ENCODE measurements at regions not wholly inside any gene's neighbourhood (a gene's known extent, or its start where the extent isn't known, plus 50 kb on each side); places are given as distances from the start of the nearest gene placed in this dataset.

DNA sequence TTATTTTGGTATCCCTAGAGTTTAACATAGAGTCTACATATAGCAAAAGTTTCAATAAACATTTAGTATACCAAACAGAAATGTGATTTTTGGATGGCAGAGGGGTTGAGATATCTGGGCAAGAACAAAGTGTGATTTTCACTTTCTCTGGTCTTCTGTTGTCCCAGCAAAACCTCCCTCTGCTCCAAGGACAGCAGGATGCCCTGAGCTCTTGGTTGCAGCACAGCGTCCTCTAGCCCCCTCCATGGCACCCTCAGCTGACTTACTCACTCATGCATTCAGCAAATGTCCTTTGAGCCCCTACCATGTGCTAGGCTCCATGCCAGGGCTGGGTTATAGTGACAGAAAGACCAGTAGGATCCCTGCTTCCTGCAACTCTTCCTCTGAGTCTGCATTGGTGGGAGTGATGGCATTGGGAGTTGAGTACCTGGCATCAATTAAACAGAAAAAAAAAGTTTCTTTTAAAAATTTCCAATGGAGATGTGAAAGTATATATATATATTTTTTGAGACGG, 104.8 kb upstream of the UBL3 start:
- DNase-seq (ENCODE audit: low read depth in 2 of 2): no peak

DNA sequence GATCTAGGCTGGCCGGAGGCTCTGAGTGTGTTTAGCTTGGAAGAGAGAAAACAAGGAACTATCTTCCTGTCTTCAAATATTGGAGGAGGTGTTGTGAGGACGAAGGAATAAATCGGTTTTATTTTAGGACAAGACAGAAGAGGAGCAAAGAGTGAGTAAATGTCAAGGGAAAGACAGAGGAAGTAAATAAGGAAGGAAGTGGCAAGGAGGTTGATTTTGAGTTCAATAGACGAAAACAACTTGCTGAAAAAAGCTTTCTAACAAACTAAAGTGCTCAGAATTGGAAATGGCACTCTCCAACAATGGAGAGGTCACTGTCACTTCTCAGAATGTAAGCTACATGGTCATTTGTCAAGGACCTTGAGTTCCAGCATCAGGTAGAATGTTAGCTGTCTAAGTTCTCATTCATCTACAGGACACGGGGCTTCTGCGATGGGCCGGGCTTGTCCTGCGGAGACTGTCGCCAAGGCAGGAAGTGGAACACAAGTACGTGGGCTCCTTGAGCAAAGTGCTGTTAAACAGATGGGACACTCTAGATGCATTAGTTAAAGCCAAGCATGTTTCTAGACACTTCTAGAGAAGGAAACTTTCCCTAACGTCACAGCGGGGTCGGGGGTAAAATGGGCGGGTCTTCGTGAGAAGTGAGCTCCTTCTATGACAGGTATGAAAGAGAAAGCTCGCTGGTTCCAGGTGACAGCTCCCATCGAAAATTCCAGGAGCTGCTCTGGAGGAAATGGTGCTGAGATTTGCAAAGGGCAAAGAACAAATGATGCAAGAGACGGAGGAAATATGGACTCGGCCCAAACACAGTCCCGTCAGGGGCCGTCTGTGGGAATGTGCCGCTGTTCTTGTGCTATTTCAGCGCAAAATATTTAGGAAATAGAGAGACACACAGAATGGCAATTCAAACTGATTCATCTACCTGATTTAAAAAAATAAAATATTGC, 103.9 kb upstream of the UBL3 start:
- no peak for DNase-seq (ENCODE audit: low read depth in 2 of 2)

DNA sequence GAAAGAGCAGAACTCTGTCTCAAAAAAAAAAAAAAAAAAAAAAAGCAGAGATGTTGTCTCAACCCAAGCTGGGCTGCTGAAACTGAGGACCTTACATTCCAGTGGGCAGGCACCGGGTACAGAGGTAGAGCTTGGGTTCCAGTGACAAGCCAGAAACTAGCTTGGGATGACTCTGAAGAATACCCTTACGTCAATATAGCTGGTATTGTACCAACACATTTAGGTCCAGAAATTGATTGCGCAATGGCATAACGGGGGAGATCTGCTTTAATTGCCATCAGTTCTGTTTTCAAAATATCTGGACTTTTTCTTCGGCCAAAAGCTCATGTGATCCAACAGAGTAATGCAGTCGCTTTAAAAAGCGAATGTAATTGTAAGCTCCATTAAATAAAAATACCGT, 103.1 kb upstream of the UBL3 start:
- no peak for DNase-seq (ENCODE audit: low read depth in 2 of 2)

DNA sequence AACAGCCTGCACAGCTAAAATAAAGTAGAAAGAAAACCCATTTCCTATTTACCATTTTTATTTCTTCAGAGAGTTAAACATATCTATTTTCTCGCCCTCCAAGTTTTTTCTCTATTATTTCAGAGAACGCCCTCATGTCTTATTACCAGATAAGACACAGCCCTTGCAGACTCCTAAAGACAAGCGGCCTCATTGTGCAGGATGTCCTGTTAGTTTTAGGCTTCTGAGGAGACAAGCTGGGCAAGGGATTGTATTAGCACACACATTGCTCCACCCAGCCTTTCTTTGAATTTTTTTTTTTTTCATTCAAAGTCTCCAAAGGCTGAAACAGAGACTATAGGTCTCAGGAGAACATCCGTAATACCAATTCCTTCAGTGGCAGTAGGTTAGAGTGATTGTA, 101.8 kb upstream of the UBL3 start:
- DNase-seq (ENCODE audit: low read depth in 2 of 2): no peak

DNA sequence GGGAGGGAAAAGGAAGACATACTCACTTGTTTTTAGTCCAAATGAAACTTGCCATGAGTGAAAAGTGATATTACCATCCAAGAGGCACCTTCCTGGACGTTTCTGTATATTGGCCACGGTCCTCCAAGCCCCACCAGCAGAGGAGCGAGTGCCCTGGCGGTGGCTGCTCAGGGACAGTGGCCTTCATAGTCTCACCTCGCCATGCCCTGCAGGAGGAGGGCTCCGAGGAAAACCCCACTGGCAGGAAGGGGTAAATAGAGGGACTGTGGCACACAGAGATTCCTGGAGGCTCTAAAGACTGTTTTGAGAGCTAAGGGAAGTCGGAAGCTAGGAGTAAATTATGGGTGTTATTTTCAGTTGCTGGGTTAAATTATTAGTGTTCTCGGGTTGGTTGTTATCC, 98.4 kb upstream of the UBL3 start:
- DNase-seq (ENCODE audit: low read depth in 2 of 2): no peak

DNA sequence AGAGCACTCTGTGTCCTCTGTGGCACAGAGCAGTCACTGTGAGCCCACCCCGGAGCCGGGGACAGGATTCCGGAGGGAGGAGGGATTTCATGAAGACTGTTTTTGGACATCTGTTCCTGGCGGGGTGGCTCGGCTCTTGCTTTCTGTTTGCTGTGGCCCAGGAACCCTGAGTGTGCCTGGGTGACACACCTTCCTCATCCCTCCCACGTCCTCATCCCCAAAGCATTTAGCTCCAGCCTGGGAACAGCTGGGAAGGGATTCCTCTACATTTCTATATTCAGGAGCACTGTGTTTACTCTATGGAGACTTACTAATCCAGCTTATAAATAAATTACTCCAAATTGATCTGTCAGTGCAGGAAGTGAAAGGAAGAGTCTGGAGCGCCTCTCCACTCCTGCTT, 97.8 kb upstream of the UBL3 start:
- no peak for DNase-seq (ENCODE audit: low read depth in 2 of 2)

DNA sequence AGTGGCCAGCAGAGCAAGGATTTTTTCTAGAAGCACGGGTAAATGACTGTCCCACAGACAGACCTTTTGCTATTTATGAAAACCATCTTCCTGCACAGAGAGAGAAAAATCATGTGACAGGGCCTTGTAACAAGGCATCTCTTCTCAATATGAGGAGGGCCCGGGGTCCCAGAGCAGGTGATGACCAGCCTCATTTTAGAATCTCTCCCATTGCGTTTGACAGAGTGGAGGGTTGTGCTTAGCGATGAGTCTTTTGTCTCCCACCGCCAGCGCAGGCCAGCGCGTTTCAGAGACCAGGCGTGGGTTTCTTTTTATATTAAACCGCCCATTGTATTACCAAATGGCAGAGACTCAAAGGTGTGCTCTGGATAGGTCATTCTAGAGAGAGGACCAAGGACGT, 97.4 kb upstream of the UBL3 start:
- no peak for DNase-seq (ENCODE audit: low read depth in 2 of 2)

DNA sequence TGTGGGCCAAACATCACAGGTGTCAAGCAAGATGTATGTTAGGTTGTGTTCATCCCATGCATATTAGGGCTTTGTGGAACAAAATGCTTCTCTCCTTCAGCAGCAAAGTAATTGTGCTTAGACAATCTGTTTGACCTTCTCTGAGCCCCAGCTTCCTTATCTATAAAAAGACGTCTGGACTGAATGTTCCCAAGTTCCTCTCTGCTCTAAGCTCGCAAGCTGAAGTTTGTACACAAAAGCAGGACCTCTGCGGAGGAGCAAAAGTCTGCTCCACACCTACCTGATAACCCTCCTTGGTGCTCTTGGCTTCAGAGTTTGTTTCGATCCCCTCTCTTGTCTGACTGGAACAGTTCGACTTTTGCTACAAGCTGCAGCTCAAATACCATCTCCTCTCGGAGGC, 95.7 kb upstream of the UBL3 start:
- DNase-seq (ENCODE audit: low read depth in 2 of 2): no peak

DNA sequence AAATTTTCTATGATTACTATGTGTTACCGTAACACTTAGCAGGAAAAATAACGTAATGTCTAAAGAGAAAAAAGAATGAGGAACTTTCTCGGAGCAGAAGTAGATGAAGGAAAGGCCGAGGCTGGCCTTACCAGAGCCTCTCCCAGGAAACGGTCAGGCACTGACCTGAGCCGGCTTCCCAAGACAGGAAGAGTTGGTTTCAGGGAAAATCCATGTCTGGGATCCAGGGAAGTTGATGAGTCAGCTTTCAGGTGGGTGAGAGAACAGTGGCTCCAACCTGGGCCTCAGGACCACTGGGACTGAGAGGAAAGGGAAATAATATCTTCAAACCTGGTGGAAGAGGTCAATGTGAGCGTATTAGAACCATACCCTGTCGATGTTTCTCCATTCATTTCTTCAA, 93.3 kb upstream of the UBL3 start:
- no peak for DNase-seq (ENCODE audit: low read depth in 2 of 2)

DNA sequence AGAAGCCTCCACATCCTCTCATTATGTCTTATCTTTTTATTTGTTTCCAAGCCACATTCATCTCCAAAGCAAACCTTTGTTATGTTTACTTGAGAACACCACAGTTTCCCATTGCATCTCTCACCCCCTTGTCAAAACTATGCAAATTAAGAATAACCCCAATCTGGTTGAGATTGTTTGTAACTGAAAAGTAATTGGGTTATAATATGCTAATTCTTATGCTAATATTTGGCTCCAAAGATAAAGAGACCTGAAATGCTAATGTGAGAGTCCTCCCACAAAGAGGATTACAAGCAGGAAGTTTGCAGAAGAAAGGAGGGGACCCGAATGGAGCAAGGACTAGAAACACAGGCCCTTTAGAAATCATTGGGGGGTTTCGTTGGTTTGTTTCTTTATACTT, 92.9 kb upstream of the UBL3 start:
- DNase-seq (ENCODE audit: low read depth in 2 of 2): no peak

DNA sequence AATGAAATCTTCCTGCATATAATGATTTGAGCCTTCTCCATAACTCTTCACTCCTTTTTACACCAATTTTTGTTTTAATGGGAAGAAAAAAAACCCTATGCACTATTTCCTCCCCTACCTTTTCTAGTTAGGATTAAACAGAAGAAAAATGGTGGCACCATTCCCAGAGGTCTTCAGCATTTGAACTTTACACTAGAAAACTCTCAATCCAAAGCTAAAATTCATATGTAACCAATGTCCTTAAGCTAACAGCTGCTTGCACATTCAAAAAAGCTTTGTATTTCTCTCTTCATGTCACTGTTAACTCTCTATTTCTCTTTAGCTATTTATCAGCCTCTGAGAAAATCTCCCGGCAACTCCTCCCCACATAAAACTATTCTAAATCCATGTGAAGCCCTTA, 90.3 kb upstream of the UBL3 start:
- no peak for DNase-seq (ENCODE audit: low read depth in 2 of 2)

DNA sequence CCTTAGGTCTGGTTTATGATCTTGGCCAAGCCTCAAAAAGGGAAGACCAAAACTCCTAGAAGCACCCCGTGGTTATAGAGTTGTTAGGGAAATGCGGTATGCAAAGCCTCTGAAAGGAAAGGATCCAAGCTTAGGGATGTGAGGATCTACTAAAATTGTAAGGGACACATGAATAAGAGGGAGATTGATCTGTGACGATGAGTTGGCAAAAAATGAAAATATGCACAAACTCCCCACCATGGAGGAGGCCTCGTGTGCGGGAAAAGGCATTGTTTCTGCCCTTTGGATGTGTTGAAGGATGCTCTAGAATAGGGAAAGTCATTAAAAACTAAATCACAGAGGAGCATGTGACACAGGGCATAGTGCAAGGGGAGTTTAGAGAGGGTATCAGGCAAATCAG, 88.7 kb upstream of the UBL3 start:
- no peak for DNase-seq (ENCODE audit: low read depth in 2 of 2)

DNA sequence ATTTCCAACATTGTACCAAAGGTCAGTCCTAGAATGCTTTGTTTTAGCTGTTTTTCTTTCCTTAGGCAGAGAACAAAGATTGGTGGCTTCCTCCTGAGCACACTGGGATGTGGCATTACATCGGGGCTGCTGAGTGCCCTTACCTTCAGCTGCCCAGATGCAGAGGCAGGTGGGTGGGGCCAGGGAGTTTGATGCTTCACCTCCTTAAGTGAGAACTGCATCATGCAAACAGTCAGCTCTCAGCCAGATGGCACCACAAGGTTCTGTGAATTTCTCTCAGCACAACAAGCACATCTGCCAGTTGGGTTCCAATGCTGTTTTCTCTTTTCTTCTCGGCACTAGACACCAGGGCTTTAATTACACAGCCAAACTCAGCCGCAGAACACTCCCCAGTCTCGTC, 87.4 kb upstream of the UBL3 start:
- DNase-seq (ENCODE audit: low read depth in 2 of 2): no peak

DNA sequence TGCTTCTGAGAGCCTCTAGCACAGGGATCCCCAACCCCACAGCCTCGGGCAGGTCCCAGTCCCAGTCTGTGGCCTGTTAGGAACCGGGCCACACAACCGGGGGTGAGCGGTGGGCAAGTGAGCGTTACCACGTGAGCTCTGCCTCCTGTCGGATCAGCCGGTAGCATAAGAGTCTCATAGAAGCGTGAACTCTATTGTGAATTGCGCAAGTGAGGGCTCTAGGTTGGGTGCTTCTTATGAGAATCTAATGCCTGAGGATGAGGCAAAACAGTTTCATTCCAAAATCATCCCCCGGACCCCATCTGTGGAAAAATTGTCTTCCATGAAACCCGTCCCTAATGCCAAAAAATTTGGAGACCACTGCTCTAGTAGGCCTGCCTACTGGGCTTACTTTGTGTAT, 87.0 kb upstream of the UBL3 start:
- DNase-seq (ENCODE audit: low read depth in 2 of 2): no peak

DNA sequence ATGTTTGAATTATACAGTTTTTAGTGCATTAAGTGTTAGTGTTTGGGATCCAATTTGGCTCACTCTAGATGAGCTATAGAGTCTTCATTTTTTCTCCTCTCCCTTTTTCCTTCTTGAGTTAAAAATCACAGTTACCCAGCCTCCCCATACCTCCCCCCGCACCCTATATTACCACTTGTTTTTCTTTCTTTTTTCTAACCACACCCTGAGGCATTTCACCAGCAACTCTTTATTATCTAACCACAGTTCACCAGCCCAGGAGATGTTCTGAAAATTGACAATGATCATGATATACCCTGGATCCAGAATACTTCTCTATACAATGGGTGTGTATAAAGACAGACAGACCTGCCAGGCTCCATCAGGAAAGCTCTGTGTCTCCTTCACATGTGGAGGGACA, 86.5 kb upstream of the UBL3 start:
- DNase-seq (ENCODE audit: low read depth in 2 of 2): no peak

DNA sequence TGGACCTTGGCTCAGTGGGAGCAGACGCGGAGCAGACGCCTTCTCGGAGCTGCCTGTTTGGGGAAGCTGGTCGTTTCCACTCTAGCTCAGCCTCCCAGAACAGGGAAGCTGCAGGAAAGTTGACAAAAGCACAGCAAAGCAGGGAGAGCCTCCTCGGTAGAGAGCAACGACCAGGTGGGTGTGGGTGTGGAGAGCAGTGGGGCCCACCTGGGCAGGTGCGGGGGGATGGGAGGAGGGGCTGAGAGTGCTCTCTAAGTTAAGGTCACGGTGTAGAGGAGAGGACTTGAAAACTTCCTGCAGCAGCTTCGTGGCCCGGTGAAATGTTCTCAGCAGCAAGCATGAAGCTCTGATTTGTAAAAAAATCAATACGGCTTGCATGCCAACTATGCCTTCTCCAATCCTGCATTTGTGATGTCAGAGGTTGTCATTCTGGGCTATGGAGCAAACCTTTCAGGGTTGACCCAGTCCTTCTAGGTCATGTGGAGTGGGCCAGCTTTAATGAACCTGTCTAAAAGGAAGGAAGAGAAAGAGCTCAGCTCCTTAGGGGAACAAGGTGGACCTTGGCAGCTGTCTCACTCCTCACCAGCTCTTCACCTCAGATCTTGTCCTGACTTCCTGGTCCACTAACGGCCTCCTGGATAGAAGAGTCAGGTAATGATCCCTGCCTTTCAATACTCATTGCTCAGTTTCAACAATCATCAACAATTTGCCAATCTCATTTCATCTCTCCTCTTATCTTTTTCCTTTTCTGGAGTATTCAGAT, 85.8 kb upstream of the UBL3 start:
- DNase-seq (ENCODE audit: low read depth in 2 of 2): no peak

DNA sequence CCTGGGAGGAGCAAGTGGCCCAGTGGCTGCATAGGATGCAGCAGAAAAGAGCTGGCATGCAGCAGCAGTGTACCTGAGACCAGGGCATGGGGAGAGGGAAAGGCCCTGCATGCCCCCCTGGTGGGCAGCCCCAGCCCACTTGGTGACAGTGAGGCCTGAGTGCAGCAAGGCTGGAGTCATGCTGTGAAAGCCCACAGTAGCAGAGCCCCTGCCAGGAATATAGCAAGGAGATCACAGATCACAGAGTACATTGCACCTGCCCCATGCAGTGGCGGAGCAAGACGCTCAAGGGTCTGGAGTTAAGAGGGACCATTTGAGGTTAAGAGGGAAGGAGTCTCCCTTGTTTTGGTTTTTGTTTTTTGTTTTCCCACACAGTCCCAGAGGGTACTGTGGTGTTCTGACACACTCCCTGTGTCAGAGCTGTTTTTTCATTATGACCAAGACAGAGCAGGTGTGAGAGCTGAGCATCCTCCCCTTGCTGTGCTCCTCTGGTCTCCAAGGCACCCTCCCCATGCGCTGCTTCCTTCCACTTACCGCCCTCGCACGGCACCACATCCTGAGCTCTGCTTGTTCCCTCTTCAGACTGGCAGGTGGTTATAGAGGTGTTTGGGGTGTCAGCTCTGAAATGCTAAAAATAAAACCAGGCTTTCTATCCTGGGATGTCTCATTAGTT, 85.0 kb upstream of the UBL3 start:
- DNase-seq (ENCODE audit: low read depth in 2 of 2): peak; percentile 67 to 71

DNA sequence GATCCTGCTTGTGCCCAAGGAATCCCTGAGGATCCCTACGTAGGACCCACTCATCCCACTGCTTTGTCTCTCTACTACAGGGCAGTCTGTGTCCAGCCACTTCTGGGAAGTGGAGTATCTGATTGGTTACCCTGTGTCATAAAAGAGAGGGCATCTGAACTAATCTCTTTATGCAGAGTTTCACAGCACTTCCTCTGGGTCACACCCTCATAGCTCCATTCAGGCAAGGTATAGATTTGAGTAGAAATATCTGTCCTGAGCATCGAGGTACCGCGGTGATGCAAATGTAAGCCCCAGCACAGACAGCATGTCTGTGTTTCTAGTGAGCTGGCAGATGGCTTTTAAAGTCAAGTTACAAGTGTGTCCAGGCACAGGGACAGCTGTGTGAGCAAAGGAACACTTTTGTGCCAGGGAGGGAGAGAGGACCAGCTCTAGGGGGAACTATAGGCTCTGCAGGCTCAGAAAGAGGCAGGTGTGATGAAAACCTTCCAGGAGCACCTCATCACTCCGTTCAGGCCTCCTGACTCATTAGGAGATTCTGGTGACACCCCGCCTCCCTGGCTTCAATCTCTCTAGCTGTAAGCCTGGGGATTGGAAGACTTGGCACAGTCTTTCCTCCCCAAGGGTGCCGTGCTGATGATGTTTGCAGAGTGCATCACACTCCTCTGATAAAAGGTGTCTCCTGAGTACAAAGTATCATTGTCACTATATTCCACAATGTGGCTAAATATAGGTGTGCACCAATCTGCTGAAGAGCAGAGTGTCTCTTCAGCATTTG, 84.3 kb upstream of the UBL3 start:
- DNase-seq (ENCODE audit: low read depth in 2 of 2): peak in 1 of 2 donors; percentile 18

DNA sequence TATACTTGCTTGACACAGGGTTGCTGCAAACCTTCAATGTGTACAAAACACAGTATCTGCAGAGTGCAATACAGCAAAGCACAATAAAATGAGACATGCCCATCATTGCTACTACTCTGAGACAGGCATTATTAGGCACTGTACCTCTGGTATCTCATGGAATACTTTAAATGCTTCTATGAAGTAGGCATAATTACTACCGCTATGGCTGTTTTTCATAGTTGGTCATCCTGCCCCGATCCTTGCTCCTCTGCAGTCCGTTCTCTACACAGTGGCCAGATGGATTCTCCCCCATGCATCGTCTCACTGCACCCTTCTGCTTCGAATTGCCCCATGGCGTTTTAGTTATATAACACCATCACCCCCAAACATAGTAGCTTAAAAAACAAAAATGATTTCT, 83.0 kb upstream of the UBL3 start:
- DNase-seq (ENCODE audit: low read depth in 2 of 2): no peak

DNA sequence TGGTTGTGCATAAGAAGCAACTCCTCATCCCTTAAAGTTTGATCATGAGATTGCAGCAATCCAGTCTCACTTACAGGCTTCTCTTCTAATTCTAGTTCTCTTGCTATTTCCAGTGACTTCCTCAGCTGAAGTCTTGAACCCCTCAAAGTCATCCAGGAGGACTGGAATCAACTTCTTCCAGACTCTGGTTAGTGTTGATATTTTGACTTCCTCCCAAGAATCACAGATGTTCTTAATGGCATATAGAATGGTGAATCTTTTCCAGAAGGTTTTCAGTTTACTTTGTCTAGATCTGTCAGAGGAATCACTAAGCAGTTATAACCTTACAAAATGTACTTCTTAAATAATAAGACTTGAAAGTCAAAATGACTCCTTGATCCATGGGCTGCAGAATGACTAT, 81.3 kb upstream of the UBL3 start:
- no peak for DNase-seq (ENCODE audit: low read depth in 2 of 2)

DNA sequence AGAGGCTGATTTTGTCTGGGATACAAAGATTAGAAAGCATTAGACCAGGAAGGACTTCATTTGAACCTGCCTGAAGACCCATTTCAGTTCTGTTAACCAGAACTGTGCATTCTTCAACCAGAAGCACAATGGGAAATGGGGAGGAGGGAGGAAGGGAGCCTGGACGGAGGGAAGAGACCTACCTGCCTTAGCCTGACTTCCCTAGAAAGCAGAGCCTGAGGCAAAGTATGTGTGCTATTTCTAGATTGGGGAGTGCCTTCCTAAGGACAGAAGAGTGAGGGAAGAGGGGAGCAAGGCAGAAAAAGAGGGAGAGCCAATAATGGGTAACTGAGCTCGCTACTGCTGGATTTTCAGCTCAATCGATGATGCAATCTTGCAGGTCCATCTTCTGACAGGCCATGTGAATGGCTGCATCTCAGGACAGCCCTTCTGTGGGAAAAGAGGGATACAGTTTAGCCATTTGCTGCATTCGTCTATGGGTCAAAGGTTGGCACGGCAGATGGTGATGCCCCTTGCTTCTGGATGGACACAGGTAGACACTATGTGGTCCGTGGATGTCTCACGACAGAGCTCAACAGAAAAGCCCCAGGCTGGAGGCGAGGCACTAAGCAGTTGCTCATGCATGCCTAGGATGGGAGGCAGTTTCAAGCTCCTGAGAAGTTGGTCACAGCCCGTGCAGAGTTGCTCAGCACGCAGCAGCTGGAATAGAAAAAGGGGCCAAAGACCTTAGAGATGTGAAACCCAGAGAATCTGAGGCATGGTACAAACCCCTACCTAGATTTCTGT, 78.8 kb upstream of the UBL3 start:
- no peak for DNase-seq (ENCODE audit: low read depth in 2 of 2)

All from stimulated activated CD8-positive, alpha-beta memory T cell treated with anti-CD3 and anti-CD28 coated beads, Interleukin-15, amount 100 ng/mL, for 48 hours (primary cell).